HG03108 (cell line): ENCODE measurements at regions not wholly inside any gene's neighbourhood (a gene's known extent, or its start where the extent isn't known, plus 50 kb on each side); places are given as distances from the start of the nearest gene placed in this dataset.

Experiments
- ATAC-seq: cut with Tn5 transposase; IDR thresholded peaks from one replicate; pipeline ENCODE4 v1.9.1; 2021; ENCODE audit warnings: moderate library complexity; ENCODE audit not compliant: unreplicated experiment

DNA sequence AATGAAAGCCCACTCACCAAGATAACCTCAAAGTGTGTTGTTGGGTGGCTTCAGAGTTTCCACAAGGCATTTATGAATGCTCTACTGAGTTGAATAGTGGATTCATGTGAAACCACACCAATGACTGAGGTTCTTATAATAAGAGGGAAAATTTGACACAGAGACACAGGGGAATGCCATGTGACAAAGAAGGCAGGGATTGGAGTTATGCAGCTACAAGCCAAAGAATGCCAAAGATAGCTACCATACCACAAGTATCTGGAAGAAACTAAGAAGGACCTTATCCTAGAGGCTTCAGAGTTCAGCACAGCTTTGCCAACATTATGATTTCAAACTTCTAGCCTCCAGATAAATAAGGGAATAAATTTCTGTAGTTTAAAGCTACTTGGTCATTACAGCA lies 68.0 kb upstream of the PCDH15 start:
- ATAC-seq = no peak

GRCh38 chr10:54866666-54867065 lies 65.6 kb upstream of the PCDH15 start:
- no peak for ATAC-seq

GRCh38 chr10:54854843-54855242 lies 53.8 kb upstream of the PCDH15 start:
- ATAC-seq = no peak

DNA sequence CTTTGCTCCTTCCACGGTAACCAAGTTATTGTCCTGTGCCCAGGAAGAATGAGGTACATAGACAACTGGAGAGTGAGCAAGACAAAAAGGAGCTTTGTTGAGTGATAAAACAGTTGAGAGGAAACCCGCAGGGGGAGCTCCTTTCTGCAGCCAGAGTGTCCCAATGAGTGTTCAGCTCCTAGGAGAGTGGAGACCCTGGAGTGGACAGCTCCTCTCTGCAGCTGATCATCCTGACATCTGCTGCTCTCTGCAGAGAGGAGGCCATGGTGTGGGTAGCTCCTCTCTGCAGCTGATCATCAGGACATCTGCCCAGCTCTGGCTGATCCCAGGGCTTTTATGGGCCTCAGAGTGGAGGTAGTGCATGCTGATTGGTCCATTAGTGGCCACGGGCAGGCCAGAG lies 53.4 kb upstream of the PCDH15 start:
- no peak for ATAC-seq

- no peak for ATAC-seq
These were observed 52.9 kb upstream of the PCDH15 start for GRCh38 chr10:54853883-54854282.
